Suppressor macrophage treated with lipopolysaccharide for 4 hours (primary cell): ENCODE measurements at regions not wholly inside any gene's neighbourhood (a gene's known extent, or its start where the extent isn't known, plus 50 kb on each side); places are given as distances from the start of the nearest gene placed in this dataset.
A peak's percentile ranks its signal among the peaks of the same experiment; 100 is the strongest.
"Not testable (repeated sequence)": the region's sequence is repeated elsewhere in the genome, so short reads cannot be mapped to it uniquely, and the experiment has no call there.

Experiments used
- DNase-seq: peaks from one replicate; pipeline ENCODE4 v3.0.0-alpha.2; 2020

GRCh38 chr3:158882445-158882844, 80.6 kb downstream of the MFSD1 start:
- DNase-seq: no peak

- DNase-seq: no peak
These were observed 94.9 kb downstream of the MFSD1 start for GRCh38 chr3:158896729-158897128.

GRCh38 chr3:158906749-158907148, 104.9 kb downstream of the MFSD1 start:
- no peak for DNase-seq

GRCh38 chr3:158908187-158908734, 106.4 kb downstream of the MFSD1 start:
- no peak for DNase-seq

GRCh38 chr3:158909870-158910269, 108.0 kb downstream of the MFSD1 start:
- no peak for DNase-seq

- DNase-seq: no peak
These were observed 109.7 kb downstream of the MFSD1 start for GRCh38 chr3:158911586-158911985.

GRCh38 chr3:158912188-158912587, 110.3 kb downstream of the MFSD1 start:
- no peak for DNase-seq

- DNase-seq: no peak
These were observed 110.8 kb downstream of the MFSD1 start for GRCh38 chr3:158912621-158913020.

GRCh38 chr3:158916111-158916510, 114.3 kb downstream of the MFSD1 start:
- no peak for DNase-seq

- DNase-seq: peak; percentile 31
These were observed 116.2 kb downstream of the MFSD1 start for GRCh38 chr3:158918008-158918407.

- DNase-seq: no peak
These were observed 116.6 kb downstream of the MFSD1 start for GRCh38 chr3:158918451-158918850.

- DNase-seq: no peak
These were observed 118.5 kb downstream of the MFSD1 start for GRCh38 chr3:158920371-158920770.

GRCh38 chr3:158925021-158925420, 123.2 kb downstream of the MFSD1 start:
- DNase-seq: no peak

- no peak for DNase-seq
These were observed 124.1 kb downstream of the MFSD1 start for GRCh38 chr3:158925828-158926494.

GRCh38 chr3:158935846-158936245, 134.0 kb downstream of the MFSD1 start:
- DNase-seq: no peak

GRCh38 chr3:158936530-158937113, 134.8 kb downstream of the MFSD1 start:
- DNase-seq: no peak

- no peak for DNase-seq
These were observed 148.5 kb downstream of the MFSD1 start for GRCh38 chr3:158950178-158950901.

GRCh38 chr3:158953131-158953530, 151.3 kb downstream of the MFSD1 start:
- DNase-seq: no peak

- no peak for DNase-seq
These were observed 152.6 kb downstream of the MFSD1 start for GRCh38 chr3:158954420-158954819.

- not testable (repeated sequence) for DNase-seq
These were observed 155.9 kb downstream of the MFSD1 start for GRCh38 chr3:158957777-158958176.

- no peak for DNase-seq
These were observed 157.0 kb downstream of the MFSD1 start for GRCh38 chr3:158958873-158959272.

- DNase-seq: no peak
These were observed 159.6 kb downstream of the MFSD1 start for GRCh38 chr3:158961471-158961870.

- DNase-seq: no peak
These were observed 160.1 kb downstream of the MFSD1 start for GRCh38 chr3:158961911-158962310.

- DNase-seq: no peak
These were observed 168.2 kb downstream of the MFSD1 start for GRCh38 chr3:158970006-158970405.
